Neural progenitor cell (in vitro differentiated cells): ENCODE measurements at regions not wholly inside any gene's neighbourhood (a gene's known extent, or its start where the extent isn't known, plus 50 kb on each side); places are given as distances from the start of the nearest gene placed in this dataset.

Experiments used
- DNase-seq: peaks from one replicate; pipeline ENCODE4 v3.0.0-alpha.2; 2016; ENCODE audit warnings: low spot score
- H2AFZ ChIP-seq: fragments of 200-600 bp; sonication (generic); replicated peaks from 2 replicates; pipeline ENCODE4 v1.6.1; 2016; ENCODE audit warnings: antibody characterized with exemption
- H3F3A ChIP-seq: fragments of 200-600 bp; sonication (generic); 2 replicates; pipeline ENCODE4 v1.6.1; 2016; ENCODE audit warnings: antibody characterized with exemption, low read depth
- H3K27ac ChIP-seq: fragments of 200-600 bp; sonication (generic); 2 replicates; pipeline ENCODE4 v1.5.1; 2016; ENCODE audit warnings: mild to moderate bottlenecking
- H3K27me3 ChIP-seq: fragments of 200-600 bp; sonication (generic); 2 replicates; pipeline ENCODE4 v1.6.1; 2016; ENCODE audit warnings: mild to moderate bottlenecking, moderate library complexity
- H3K36me3 ChIP-seq: fragments of 200-600 bp; sonication (generic); 2 replicates; pipeline ENCODE4 v1.5.1; 2016
- H3K4me1 ChIP-seq: fragments of 200-600 bp; sonication (generic); 2 replicates; pipeline ENCODE4 v1.6.1; 2016; ENCODE audit warnings: mixed run types
- H3K4me2 ChIP-seq: fragments of 200-600 bp; sonication (generic); 2 replicates; pipeline ENCODE4 v1.6.1; 2016
- H3K4me3 ChIP-seq: fragments of 200-600 bp; sonication (generic); 2 replicates; pipeline ENCODE4 v1.5.1; 2016
- H3K79me2 ChIP-seq: fragments of 200-600 bp; sonication (generic); 2 replicates; pipeline ENCODE4 v1.6.1; 2016; ENCODE audit warnings: low read depth
- H3K9ac ChIP-seq: fragments of 200-600 bp; sonication (generic); 2 replicates; pipeline ENCODE4 v1.6.1; 2016
- H3K9me3 ChIP-seq: fragments of 200-600 bp; sonication (generic); 2 replicates; pipeline ENCODE4 v1.5.1; 2016; ENCODE audit warnings: low read depth
- H4K20me1 ChIP-seq: fragments of 200-600 bp; sonication (generic); 2 replicates; pipeline ENCODE4 v1.6.1; 2016; ENCODE audit warnings: low read depth
- H3K27ac Mint-ChIP-seq: 3 replicates; pipeline ENCODE4 v1.8.0; 2021; ENCODE audit warnings: mixed read lengths
- H3K27me3 Mint-ChIP-seq: 2 replicates; pipeline ENCODE4 v1.8.0; 2022; ENCODE audit warnings: low read depth, mild to moderate bottlenecking, inconsistent platforms, moderate library complexity, mixed read lengths; ENCODE audit not compliant: insufficient read depth
- H3K36me3 Mint-ChIP-seq: 3 replicates; pipeline ENCODE4 v1.8.0; 2021; ENCODE audit warnings: mixed read lengths
- H3K4me1 Mint-ChIP-seq: 3 replicates; pipeline ENCODE4 v1.8.0; 2021; ENCODE audit warnings: mixed read lengths
- H3K4me3 Mint-ChIP-seq: 3 replicates; pipeline ENCODE4 v1.8.0; 2021; ENCODE audit warnings: mild to moderate bottlenecking, moderate library complexity, mixed read lengths
- H3K9me3 Mint-ChIP-seq: 3 replicates; pipeline ENCODE4 v1.8.0; 2020; ENCODE audit warnings: mixed read lengths
- EZH2 ChIP-seq: fragments of 200-600 bp; sonication (generic); IDR thresholded peaks from 2 replicates; pipeline ENCODE4 v1.6.1; 2017; ENCODE audit warnings: antibody characterized with exemption, mild to moderate bottlenecking, moderate library complexity
- EZH2phosphoT487 ChIP-seq: fragments of 200-600 bp; sonication (generic); IDR thresholded peaks from 2 replicates; pipeline ENCODE4 v1.6.1; 2017; ENCODE audit warnings: antibody characterized with exemption
- TF ChIP-seq, protein P1 (sequence below): fragments of 200-600 bp; sonication (generic); IDR thresholded peaks from 2 replicates; pipeline ENCODE4 v1.5.1; 2017; ENCODE audit warnings: antibody characterized with exemption, mild to moderate bottlenecking

DNA sequence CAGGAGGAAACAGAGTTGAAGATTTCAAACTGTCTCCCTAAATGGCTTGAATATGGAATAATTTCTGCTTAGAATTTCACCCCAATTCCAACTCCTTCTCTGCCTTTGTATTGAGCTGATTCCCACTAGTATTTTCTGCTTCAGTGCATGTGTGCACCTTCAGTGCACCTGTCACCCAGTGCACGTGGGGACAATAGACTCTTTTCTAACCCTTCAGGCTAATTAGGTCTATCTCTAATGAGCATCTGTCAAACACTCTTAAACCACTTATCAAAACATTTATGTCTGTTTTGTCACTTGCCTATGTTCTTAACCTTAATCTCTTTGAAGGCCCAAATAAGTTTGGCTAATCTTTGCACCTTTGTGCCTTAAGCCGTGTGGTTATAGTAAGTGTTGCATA is 232.0 kb upstream of the NETO1 start:
- H3F3A ChIP-seq, result no peaks in the 10 kb centered on the region
- no peak overlapping the region for H3K4me3 ChIP-seq
- H3K9me3 ChIP-seq, result no peaks in the 10 kb centered on the region
- H3K4me2 ChIP-seq, result no peak overlapping the region
- no peaks in the 10 kb centered on the region for H3K27me3 Mint-ChIP-seq
- H3K4me1 ChIP-seq, result no peaks in the 10 kb centered on the region
- no peak overlapping the region for H3K27ac Mint-ChIP-seq
- H3K9me3 Mint-ChIP-seq, result no peaks in the 10 kb centered on the region
- no peak for DNase-seq
- no peak overlapping the region for H3K4me3 Mint-ChIP-seq
- no peaks in the 10 kb centered on the region for H3K79me2 ChIP-seq
- no peak overlapping the region for H2AFZ ChIP-seq
- H3K9ac ChIP-seq, result no peak overlapping the region
- TF ChIP-seq, protein P1, sequence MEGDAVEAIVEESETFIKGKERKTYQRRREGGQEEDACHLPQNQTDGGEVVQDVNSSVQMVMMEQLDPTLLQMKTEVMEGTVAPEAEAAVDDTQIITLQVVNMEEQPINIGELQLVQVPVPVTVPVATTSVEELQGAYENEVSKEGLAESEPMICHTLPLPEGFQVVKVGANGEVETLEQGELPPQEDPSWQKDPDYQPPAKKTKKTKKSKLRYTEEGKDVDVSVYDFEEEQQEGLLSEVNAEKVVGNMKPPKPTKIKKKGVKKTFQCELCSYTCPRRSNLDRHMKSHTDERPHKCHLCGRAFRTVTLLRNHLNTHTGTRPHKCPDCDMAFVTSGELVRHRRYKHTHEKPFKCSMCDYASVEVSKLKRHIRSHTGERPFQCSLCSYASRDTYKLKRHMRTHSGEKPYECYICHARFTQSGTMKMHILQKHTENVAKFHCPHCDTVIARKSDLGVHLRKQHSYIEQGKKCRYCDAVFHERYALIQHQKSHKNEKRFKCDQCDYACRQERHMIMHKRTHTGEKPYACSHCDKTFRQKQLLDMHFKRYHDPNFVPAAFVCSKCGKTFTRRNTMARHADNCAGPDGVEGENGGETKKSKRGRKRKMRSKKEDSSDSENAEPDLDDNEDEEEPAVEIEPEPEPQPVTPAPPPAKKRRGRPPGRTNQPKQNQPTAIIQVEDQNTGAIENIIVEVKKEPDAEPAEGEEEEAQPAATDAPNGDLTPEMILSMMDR, result no peak
- TF ChIP-seq EZH2 (no peak), EZH2phosphoT487 (no peak)
- H3K36me3 ChIP-seq, result no peaks in the 10 kb centered on the region
- H3K4me1 Mint-ChIP-seq, result no peaks in the 10 kb centered on the region
- H3K27ac ChIP-seq, result no peak overlapping the region
- H4K20me1 ChIP-seq, result no peaks in the 10 kb centered on the region
- H3K27me3 ChIP-seq, result no peaks in the 10 kb centered on the region
- no peaks in the 10 kb centered on the region for H3K36me3 Mint-ChIP-seq

DNA sequence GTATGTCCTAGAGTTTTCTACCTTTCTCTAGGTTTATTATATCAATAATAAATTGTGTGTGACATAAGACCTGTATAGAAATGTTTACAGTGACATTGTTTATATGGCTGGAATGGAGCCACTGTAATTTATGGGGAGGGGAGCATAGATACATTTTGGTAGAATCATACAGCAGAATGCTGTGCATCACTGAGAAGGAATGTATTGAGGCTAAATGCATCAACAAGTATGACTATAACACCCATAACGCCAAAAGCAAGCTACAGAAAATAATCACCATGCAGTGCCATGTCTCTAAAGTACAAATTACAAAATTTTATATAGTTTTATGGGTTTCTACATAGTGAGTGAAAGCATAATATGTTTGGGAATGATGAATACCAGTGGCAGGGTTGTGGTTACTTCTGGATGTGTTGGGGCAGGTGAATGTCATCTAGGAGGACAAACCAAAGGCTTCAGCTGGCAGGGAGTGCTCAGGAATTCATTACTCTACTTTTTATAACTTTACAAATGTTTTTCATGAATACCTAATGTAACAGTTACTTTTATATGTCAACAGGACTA is 226.0 kb upstream of the NETO1 start:
- Histone ChIP-seq H3K79me2 (no peaks in the 10 kb centered on the region), H3K9me3 (no peaks in the 10 kb centered on the region), H3K4me2 (no peak overlapping the region), H3K9ac (no peak overlapping the region), H2AFZ (no peak overlapping the region), H4K20me1 (no peaks in the 10 kb centered on the region), H3K36me3 (no peaks in the 10 kb centered on the region), H3K27me3 (no peaks in the 10 kb centered on the region), H3F3A (no peaks in the 10 kb centered on the region), H3K27ac (no peak overlapping the region), H3K4me1 (no peaks in the 10 kb centered on the region), H3K4me3 (no peak overlapping the region)
- H3K27ac Mint-ChIP-seq, result no peak overlapping the region
- DNase-seq, result no peak
- H3K36me3 Mint-ChIP-seq, result no peaks in the 10 kb centered on the region
- H3K27me3 Mint-ChIP-seq, result no peaks in the 10 kb centered on the region
- TF ChIP-seq, protein P1, result no peak
- TF ChIP-seq EZH2phosphoT487 (no peak), EZH2 (no peak)
- no peak overlapping the region for H3K4me3 Mint-ChIP-seq
- H3K9me3 Mint-ChIP-seq, result peaks cover 2% of the 10 kb centered on the region
- no peaks in the 10 kb centered on the region for H3K4me1 Mint-ChIP-seq

DNA sequence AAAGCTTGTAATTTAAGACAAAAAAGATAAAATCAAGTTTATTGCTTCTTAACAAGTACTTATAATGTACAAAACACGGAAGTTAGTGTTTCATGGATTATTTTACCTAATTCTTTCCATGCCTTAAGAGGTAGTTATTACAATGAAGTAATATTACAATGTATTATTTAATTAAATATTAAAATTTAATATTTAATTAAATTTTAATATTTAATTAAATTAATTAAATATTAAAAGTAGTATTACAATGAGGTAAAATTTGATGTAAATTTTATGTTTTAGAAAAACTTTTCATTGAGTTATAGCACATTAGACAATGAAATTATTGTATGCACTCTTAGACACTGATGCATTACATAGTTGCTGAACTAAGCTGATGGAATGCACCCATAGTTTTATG is 220.7 kb upstream of the NETO1 start:
- Histone ChIP-seq H3K79me2 (no peaks in the 10 kb centered on the region), H3K9ac (no peak overlapping the region), H3K27me3 (no peaks in the 10 kb centered on the region), H3K27ac (no peak overlapping the region), H3F3A (no peaks in the 10 kb centered on the region), H4K20me1 (no peaks in the 10 kb centered on the region), H2AFZ (no peak overlapping the region), H3K9me3 (no peaks in the 10 kb centered on the region), H3K36me3 (no peaks in the 10 kb centered on the region), H3K4me3 (no peak overlapping the region), H3K4me2 (no peak overlapping the region), H3K4me1 (no peaks in the 10 kb centered on the region)
- no peak for DNase-seq
- no peak for TF ChIP-seq EZH2
- TF ChIP-seq EZH2phosphoT487, result no peak
- TF ChIP-seq, protein P1, result no peak
- Mint-ChIP-seq H3K27me3 (no peaks in the 10 kb centered on the region), H3K4me3 (no peak overlapping the region), H3K4me1 (no peaks in the 10 kb centered on the region), H3K9me3 (peaks cover 2% of the 10 kb centered on the region), H3K36me3 (no peaks in the 10 kb centered on the region), H3K27ac (no peak overlapping the region)
